B cell (primary cell): ENCODE measurements at regions not wholly inside any gene's neighbourhood (a gene's known extent, or its start where the extent isn't known, plus 50 kb on each side); places are given as distances from the start of the nearest gene placed in this dataset.

Experiments used
- ATAC-seq: fragments of 200-7000 bp; cut with Tn5 transposase; one replicate; pipeline ENCODE4 v1.10.0; 2021; ENCODE audit warnings: low read depth, mild to moderate bottlenecking, moderate number of reproducible peaks, moderate library complexity
- CTCF ChIA-PET: fragments of 350-600 bp; sonication (Branson Sonifier 250); formaldehyde crosslinking; loops from one replicate; lab custom pipeline; 2021; ENCODE audit warnings: antibody characterized with exemption, inconsistent platforms; lab: Charles Lee
- POLR2A ChIA-PET: fragments of 350-600 bp; sonication (Branson Sonifier 250); formaldehyde crosslinking; loops from one replicate; lab custom pipeline; 2021; ENCODE audit warnings: antibody characterized with exemption; lab: Charles Lee
- DNase-seq: peaks from one replicate; pipeline ENCODE4 v3.0.0; 2013
- H2AFZ ChIP-seq: 2 replicates; pipeline ENCODE4 v1.6.1; 2012; ENCODE audit warnings: mild to moderate bottlenecking, low read depth, low read length; ENCODE audit not compliant: insufficient read depth, poor library complexity, severe bottlenecking
- H3K27ac ChIP-seq, 2 donors: 1 replicate in 1 of 2; 2 replicates in 1 of 2; pipeline ENCODE4 v1.5.1; 2012 to 2013; ENCODE audit warnings: low read length in 2 of 2, mild to moderate bottlenecking in 2 of 2, moderate library complexity in 1 of 2
- H3K27me3 ChIP-seq, 4 experiments: fragments of 200-600 bp in 1 of 4; sonication (generic) in 1 of 4; replicated peaks in 1 of 4; 1 replicate in 2 of 4; 2 replicates in 2 of 4; pipeline versions ENCODE4 v1.6.1 to v1.7.0; 2013 to 2016; ENCODE audit warnings: low read length in 3 of 4, mild to moderate bottlenecking in 2 of 4, mixed read lengths in 1 of 4, moderate library complexity in 1 of 4; ENCODE audit not compliant: insufficient read depth in 4 of 4, control insufficient read depth in 3 of 4; ENCODE audit errors: control extremely low read depth in 1 of 4
- H3K36me3 ChIP-seq, 2 experiments: replicated peaks in 1 of 2; 1 replicate in 1 of 2; 2 replicates in 1 of 2; pipeline versions ENCODE4 v1.6.1 to v1.7.1; 2013; ENCODE audit warnings: low read length in 1 of 2; ENCODE audit not compliant: insufficient read depth in 2 of 2, control insufficient read depth in 1 of 2; ENCODE audit errors: control extremely low read depth in 1 of 2, extremely low read depth in 1 of 2
- H3K4me1 ChIP-seq, 2 donors: fragments of 200-600 bp in 1 of 2; sonication (generic) in 1 of 2; 1 replicate in 1 of 2; 2 replicates in 1 of 2; pipeline versions ENCODE4 v1.5.1 to v1.6.1; 2013 to 2017; ENCODE audit warnings: low read length in 2 of 2; ENCODE audit not compliant: control insufficient read depth in 2 of 2, insufficient read depth in 2 of 2
- H3K4me2 ChIP-seq: replicated peaks from 2 replicates; pipeline ENCODE3; 2012; ENCODE audit warnings: mild to moderate bottlenecking, low read depth, low read length; ENCODE audit not compliant: poor library complexity, severe bottlenecking
- H3K4me3 ChIP-seq, 5 experiments: fragments of 200-600 bp in 1 of 5; sonication (generic) in 1 of 5; 1 replicate in 3 of 5; 2 replicates in 2 of 5; pipeline versions ENCODE4 v1.5.1 to v1.7.0; 2011 to 2016; ENCODE audit warnings: low read length in 4 of 5, mild to moderate bottlenecking in 4 of 5, low read depth in 2 of 5, control low read depth in 1 of 5, moderate library complexity in 1 of 5; ENCODE audit not compliant: insufficient read depth in 1 of 5; ENCODE audit errors: control extremely low read depth in 1 of 5, extremely low read depth in 1 of 5
- H3K79me2 ChIP-seq: fragments of 200-600 bp; sonication (generic); one replicate; pipeline ENCODE4 v1.6.0; 2016; ENCODE audit warnings: low read length; ENCODE audit not compliant: control insufficient read depth, insufficient read depth
- H3K9ac ChIP-seq: fragments of 200-600 bp; sonication (generic); 2 replicates; pipeline ENCODE4 v1.6.1; 2017; ENCODE audit warnings: mild to moderate bottlenecking, low read length, moderate library complexity
- H3K9me3 ChIP-seq, 3 donors: one replicate each; pipeline versions ENCODE4 v1.6.1 to v1.7.1; 2013; ENCODE audit warnings: low read length in 2 of 3; ENCODE audit not compliant: control insufficient read depth in 2 of 3, insufficient read depth in 1 of 3; ENCODE audit errors: control extremely low read depth in 1 of 3
- H4K20me1 ChIP-seq: 2 replicates; pipeline ENCODE4 v1.6.0; 2012; ENCODE audit warnings: mild to moderate bottlenecking, low read length; ENCODE audit not compliant: insufficient read depth, control insufficient read depth, poor library complexity, severe bottlenecking
- H3K27ac Mint-ChIP-seq: one replicate; pipeline ENCODE4 v1.8.0; 2021; ENCODE audit warnings: mixed read lengths
- H3K27me3 Mint-ChIP-seq: one replicate; pipeline ENCODE4 v1.8.0; 2021; ENCODE audit warnings: mixed read lengths
- H3K4me1 Mint-ChIP-seq: one replicate; pipeline ENCODE4 v1.8.0; 2021; ENCODE audit warnings: mixed read lengths
- H3K4me3 Mint-ChIP-seq: one replicate; pipeline ENCODE4 v1.8.0; 2021; ENCODE audit warnings: mixed read lengths
- H3K9me3 Mint-ChIP-seq: one replicate; pipeline ENCODE4 v1.8.0; 2022; ENCODE audit warnings: mixed read lengths; ENCODE audit not compliant: insufficient read depth
- CTCF ChIP-seq: fragments of 200-600 bp; IDR thresholded peaks from one replicate; pipeline ENCODE4 v1.8.0; 2022; ENCODE audit warnings: antibody characterized with exemption, mild to moderate bottlenecking
- EZH2 ChIP-seq: IDR thresholded peaks from 2 replicates; pipeline ENCODE4 v1.6.1; 2012; ENCODE audit warnings: borderline replicate concordance, low read depth, mild to moderate bottlenecking, moderate library complexity, low read length; ENCODE audit not compliant: insufficient read depth, poor library complexity, severe bottlenecking
- WGBS: methylation state at CpG from one replicate; pipeline ENCODE4 v1.1.5; 2013; ENCODE audit warnings: missing lambda C conversion rate; ENCODE audit not compliant: insufficient coverage; 5-methylcytosine and 5-hydroxymethylcytosine counted together
- intact Hi-C: fragments of 100-400 bp; cut with micrococcal nuclease; formaldehyde crosslinking; loops from one replicate; pipeline ENCODE4 v1.10.0; 2022

GRCh38 chr3:87359826-87360225, 83.4 kb upstream of the POU1F1 start:
- TF ChIP-seq EZH2 = no peak
- TF ChIP-seq CTCF = no peak
- CTCF ChIA-PET = interaction anchor here (0.9 kb wide), 1 partner anchor 9 kb away, joined by 5 read pairs; no protein-coding TSS in a partner anchor
- POLR2A ChIA-PET = no interaction called here
- H2AFZ ChIP-seq = no peak overlapping the region
- no peaks in the 10 kb centered on the region for H4K20me1 ChIP-seq
- Mint-ChIP-seq H3K9me3 (no peaks in the 10 kb centered on the region), H3K4me3 (no peak overlapping the region), H3K4me1 (no peaks in the 10 kb centered on the region), H3K27me3 (no peaks in the 10 kb centered on the region), H3K27ac (no peak overlapping the region)
- DNase-seq (no peak), ATAC-seq (no peak)
- intact Hi-C loops = no loop called here
- H3K4me2 ChIP-seq = no peak overlapping the region
- no peaks in the 10 kb centered on the region for H3K27me3 ChIP-seq
- no CpG with 5 or more reads among the region's 2 CpGs for WGBS
- no peak overlapping the region for H3K27ac ChIP-seq
- no peaks in the 10 kb centered on the region for H3K36me3 ChIP-seq
- H3K4me1 ChIP-seq = no peaks in the 10 kb centered on the region
- no peak overlapping the region for H3K9ac ChIP-seq
- H3K79me2 ChIP-seq = no peaks in the 10 kb centered on the region
- no peak overlapping the region for H3K4me3 ChIP-seq
- H3K9me3 ChIP-seq = no peaks in the 10 kb centered on the region

- no peak for ATAC-seq
- no peak for TF ChIP-seq CTCF
- no peak for TF ChIP-seq EZH2
- no peaks in the 10 kb centered on the region for H3K27me3 Mint-ChIP-seq
Observed at GRCh38 chr3:87359025-87359424, 82.6 kb upstream of the POU1F1 start.

More at GRCh38 chr3:87359025-87359424, 82.6 kb upstream of the POU1F1 start:
- CTCF ChIA-PET = interaction anchor here (0.6 to 1.3 kb wide), 2 partner anchors 9 to 11 kb away, joined by 3 read pairs; no protein-coding TSS in a partner anchor
- H3K27ac ChIP-seq = no peak overlapping the region
- H3K4me1 Mint-ChIP-seq = no peaks in the 10 kb centered on the region
- WGBS = no CpG with 5 or more reads among the region's 4 CpGs
- no peaks in the 10 kb centered on the region for H3K4me1 ChIP-seq
- H3K9me3 Mint-ChIP-seq = no peaks in the 10 kb centered on the region
- no peaks in the 10 kb centered on the region for H3K9me3 ChIP-seq
- H3K4me2 ChIP-seq = no peak overlapping the region
- H2AFZ ChIP-seq = no peak overlapping the region
- POLR2A ChIA-PET = no interaction called here
- no peak for DNase-seq
- no peaks in the 10 kb centered on the region for H3K27me3 ChIP-seq
- no peak overlapping the region for H3K4me3 ChIP-seq
- no peak overlapping the region for H3K27ac Mint-ChIP-seq
- H3K36me3 ChIP-seq = no peaks in the 10 kb centered on the region
- no peaks in the 10 kb centered on the region for H3K79me2 ChIP-seq
- H3K4me3 Mint-ChIP-seq = no peak overlapping the region
- intact Hi-C loops = no loop called here
- no peaks in the 10 kb centered on the region for H4K20me1 ChIP-seq
- H3K9ac ChIP-seq = no peak overlapping the region
